Immature natural killer cell (primary cell): ENCODE measurements at regions not wholly inside any gene's neighbourhood (a gene's known extent, or its start where the extent isn't known, plus 50 kb on each side); places are given as distances from the start of the nearest gene placed in this dataset.
A peak's percentile ranks its signal among the peaks of the same experiment; 100 is the strongest.
"Not testable (repeated sequence)": the region's sequence is repeated elsewhere in the genome, so short reads cannot be mapped to it uniquely, and the experiment has no call there.

ENCODE experiments used
- DNase-seq, 3 donors: peaks; one replicate each; pipeline ENCODE4 v3.0.0; 2022; ENCODE audit warnings: mixed read lengths in 1 of 3
- H3K27ac Mint-ChIP-seq, 6 donors: one replicate each; pipeline ENCODE4 v1.8.0; 2020; ENCODE audit warnings: mixed read lengths in 6 of 6, mild to moderate bottlenecking in 5 of 6, inconsistent platforms in 4 of 6, moderate library complexity in 3 of 6
- H3K27me3 Mint-ChIP-seq, 3 donors: one replicate each; pipeline ENCODE4 v1.8.0; 2020 to 2021; ENCODE audit warnings: low read depth in 3 of 3, mild to moderate bottlenecking in 3 of 3, mixed read lengths in 3 of 3, moderate library complexity in 3 of 3, inconsistent platforms in 1 of 3
- H3K36me3 Mint-ChIP-seq, 3 donors: one replicate each; pipeline ENCODE4 v1.8.0; 2020; ENCODE audit warnings: mixed read lengths in 3 of 3, inconsistent platforms in 2 of 3, mild to moderate bottlenecking in 2 of 3
- H3K4me1 Mint-ChIP-seq, 2 donors: one replicate each; pipeline ENCODE4 v1.8.0; 2020; ENCODE audit warnings: inconsistent platforms in 2 of 2, mild to moderate bottlenecking in 2 of 2, mixed read lengths in 2 of 2, moderate library complexity in 1 of 2
- H3K4me3 Mint-ChIP-seq, 5 donors: one replicate each; pipeline ENCODE4 v1.8.0; 2020; ENCODE audit warnings: mild to moderate bottlenecking in 5 of 5, mixed read lengths in 5 of 5, inconsistent platforms in 3 of 5, moderate library complexity in 3 of 5
- H3K9me3 Mint-ChIP-seq, 6 donors: one replicate each; pipeline ENCODE4 v1.8.0; 2020; ENCODE audit warnings: mild to moderate bottlenecking in 6 of 6, mixed read lengths in 6 of 6, inconsistent platforms in 4 of 6, moderate library complexity in 3 of 6

DNA sequence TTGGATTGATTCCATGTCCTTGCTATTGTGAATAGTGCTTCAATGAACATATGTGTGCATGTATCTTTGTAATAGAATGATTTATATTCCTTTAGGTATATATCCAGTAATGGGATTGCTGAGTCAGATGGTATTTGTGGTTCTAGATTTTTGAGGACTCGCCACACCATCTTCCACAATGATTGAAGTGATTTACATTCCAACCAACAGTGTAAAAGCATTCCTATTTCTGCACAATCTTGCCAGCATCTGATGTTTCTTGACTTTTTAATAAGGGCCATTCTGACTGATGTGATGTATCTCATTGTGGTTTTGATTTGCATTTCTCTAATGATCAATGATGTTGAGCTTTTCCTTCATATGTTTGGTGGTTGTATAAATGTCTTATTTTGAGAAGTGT, 437.9 kb downstream of the IRX1 start:
- H3K27ac Mint-ChIP-seq, DNase-seq, H3K4me1 Mint-ChIP-seq, H3K27me3 Mint-ChIP-seq, H3K4me3 Mint-ChIP-seq: not testable (repeated sequence)
- H3K9me3 Mint-ChIP-seq: peaks cover 3 to 36% (median 10%) of the 10 kb centered on the region in 6 donors
- H3K36me3 Mint-ChIP-seq: peaks cover 6 to 23% (median 18%) of the 10 kb centered on the region in 3 donors

DNA sequence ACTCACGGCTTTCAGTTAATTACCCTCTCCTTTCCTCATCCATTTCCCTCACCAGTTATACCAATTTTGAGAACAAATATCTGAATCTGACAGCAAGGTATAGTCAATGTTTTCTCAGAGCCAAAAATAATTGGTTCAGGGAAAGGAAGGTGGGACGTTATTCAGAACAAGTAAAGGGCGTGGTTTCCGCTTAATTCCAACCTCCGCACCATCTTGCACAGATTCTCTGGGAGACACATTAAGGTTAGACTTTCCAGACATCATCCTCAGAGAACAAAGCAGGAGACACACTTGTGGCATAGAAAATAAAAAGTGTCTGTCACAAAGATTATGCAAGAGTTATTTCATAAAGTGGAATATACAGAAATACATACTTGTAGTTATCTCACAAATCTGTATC, 441.2 kb downstream of the IRX1 start:
- no peak overlapping the region for H3K4me3 Mint-ChIP-seq
- peaks cover 3 to 30% (median 29%) of the 10 kb centered on the region in 3 donors for H3K36me3 Mint-ChIP-seq
- H3K9me3 Mint-ChIP-seq: peaks cover 5 to 57% (median 18%) of the 10 kb centered on the region in 6 donors
- H3K4me1 Mint-ChIP-seq: peaks cover 29 to 32% of the 10 kb centered on the region in 2 donors
- DNase-seq: no peak
- H3K27ac Mint-ChIP-seq: peak overlapping the region in 1 of 6 donors; percentile 45
- H3K27me3 Mint-ChIP-seq: peaks cover 7 to 9% (median 7%) of the 10 kb centered on the region in 3 donors

DNA sequence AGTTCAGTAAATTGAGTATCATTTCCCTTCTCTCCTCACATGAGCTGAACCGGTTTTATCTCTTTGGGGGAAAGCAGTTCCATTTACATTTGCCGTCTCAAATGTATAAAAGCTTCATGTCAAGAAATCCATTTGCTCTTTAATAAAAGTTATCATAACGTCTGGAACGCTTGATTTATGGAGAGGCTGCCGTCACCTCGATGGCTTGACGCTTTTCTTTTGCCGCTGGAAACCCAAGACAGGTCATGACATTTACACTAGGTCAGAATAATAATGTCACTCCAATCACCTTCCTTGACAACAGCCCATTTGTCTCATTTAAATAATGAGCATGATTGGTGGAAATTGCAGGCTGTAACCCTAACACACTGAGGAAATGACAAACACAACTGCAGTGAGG, 443.4 kb downstream of the IRX1 start:
- Mint-ChIP-seq H3K4me3 (no peak overlapping the region), H3K36me3 (peaks cover 3 to 46% (median 34%) of the 10 kb centered on the region in 3 donors), H3K27me3 (peaks cover 6 to 7% (median 7%) of the 10 kb centered on the region in 3 donors)

DNA sequence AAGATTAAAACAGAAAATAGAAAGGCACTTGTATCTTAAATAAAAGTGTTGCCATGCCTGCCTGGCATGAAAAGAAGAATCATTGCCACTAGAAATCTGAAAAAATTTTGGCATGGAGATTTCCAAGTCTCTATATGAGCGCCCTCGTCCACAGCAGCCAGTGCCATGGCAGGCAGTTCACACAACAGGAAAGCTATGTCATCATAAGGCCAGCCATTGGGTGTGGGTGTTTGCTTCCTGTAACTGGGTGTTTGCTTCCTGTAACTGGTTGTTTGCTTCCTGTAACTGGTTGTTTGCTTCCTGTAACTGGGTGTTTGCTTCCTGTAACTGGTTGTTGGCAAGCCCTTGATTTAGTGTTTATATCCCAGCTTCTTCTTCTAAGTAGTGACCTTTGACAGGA, 446.7 kb downstream of the IRX1 start:
- Mint-ChIP-seq H3K4me3 (peak overlapping the region; percentile 63 to 78 (median 69)), H3K27ac (peak overlapping the region; percentile 77 to 96 (median 92)), H3K27me3 (peaks cover 3 to 10% (median 5%) of the 10 kb centered on the region in 3 donors), H3K36me3 (peaks cover 3 to 48% (median 35%) of the 10 kb centered on the region in 3 donors), H3K4me1 (peaks cover 51 to 53% of the 10 kb centered on the region in 2 donors), H3K9me3 (peaks cover 10 to 68% (median 25%) of the 10 kb centered on the region in 6 donors)
- peak; percentile 55 to 73 (median 66) for DNase-seq

More for the DNA sequence above, 443.4 kb downstream of the IRX1 start:
- no peak for DNase-seq
- H3K4me1 Mint-ChIP-seq: peaks cover 51 to 53% of the 10 kb centered on the region in 2 donors
- peak overlapping the region in 1 of 6 donors; percentile 21 for H3K27ac Mint-ChIP-seq
- peaks cover 10 to 73% (median 25%) of the 10 kb centered on the region in 6 donors for H3K9me3 Mint-ChIP-seq

DNA sequence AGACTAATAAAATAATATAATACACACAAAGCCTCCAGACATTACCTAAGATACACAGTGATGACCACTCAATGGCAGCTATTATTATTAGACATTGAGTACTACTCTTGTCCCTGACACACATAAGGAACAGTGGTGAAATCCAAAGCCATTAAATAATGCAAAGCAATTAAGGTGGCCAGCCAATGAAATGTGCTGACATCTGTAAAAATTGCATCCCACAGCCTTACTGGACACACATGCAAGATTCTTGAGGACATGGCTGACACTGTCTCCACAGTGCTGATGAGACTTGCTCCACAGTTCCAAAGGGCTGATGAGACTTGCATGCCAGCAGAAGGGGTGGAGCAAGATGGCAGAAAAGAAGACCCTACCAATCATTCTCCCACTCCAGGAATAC, 447.5 kb downstream of the IRX1 start:
- Mint-ChIP-seq H3K4me3 (peak overlapping the region; percentile 3 to 69 (median 63)), H3K9me3 (peaks cover 10 to 62% (median 25%) of the 10 kb centered on the region in 6 donors), H3K27me3 (peaks cover 3 to 11% (median 6%) of the 10 kb centered on the region in 3 donors), H3K4me1 (peaks cover 51 to 53% of the 10 kb centered on the region in 2 donors), H3K36me3 (peaks cover 3 to 41% (median 30%) of the 10 kb centered on the region in 3 donors), H3K27ac (peak overlapping the region in 5 of 6 donors; percentile 78 to 96 (median 93))
- DNase-seq: no peak

DNA sequence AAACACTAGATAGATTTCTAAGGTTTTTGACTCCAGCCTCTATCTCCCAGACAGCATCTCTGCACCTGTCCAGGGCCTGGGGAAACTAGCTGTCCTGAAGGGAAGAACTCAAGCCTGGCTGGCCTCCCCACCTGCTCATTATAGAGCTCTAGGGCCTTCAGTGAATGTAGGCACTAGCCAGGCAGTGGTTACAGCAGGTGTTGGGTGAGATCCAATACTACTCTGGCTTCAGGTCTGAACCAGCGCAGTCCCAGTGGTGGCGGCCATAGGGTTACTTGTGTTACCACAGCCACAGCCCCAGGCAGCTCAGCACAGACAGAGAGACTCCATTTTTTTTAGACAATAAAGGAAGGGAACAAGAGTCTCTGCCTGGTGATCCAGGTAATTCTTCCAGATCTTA, 449.2 kb downstream of the IRX1 start:
- peaks cover 3 to 13% (median 4%) of the 10 kb centered on the region in 3 donors for H3K27me3 Mint-ChIP-seq
- no peak for DNase-seq
- H3K4me3 Mint-ChIP-seq: no peak overlapping the region
- H3K36me3 Mint-ChIP-seq: peaks cover 0 to 35% (median 30%) of the 10 kb centered on the region in 3 donors
- peak overlapping the region in 2 of 6 donors; percentile 12 to 37 for H3K27ac Mint-ChIP-seq
- H3K9me3 Mint-ChIP-seq: peaks cover 10 to 49% (median 24%) of the 10 kb centered on the region in 6 donors
- H3K4me1 Mint-ChIP-seq: peaks cover 40 to 41% of the 10 kb centered on the region in 2 donors

DNA sequence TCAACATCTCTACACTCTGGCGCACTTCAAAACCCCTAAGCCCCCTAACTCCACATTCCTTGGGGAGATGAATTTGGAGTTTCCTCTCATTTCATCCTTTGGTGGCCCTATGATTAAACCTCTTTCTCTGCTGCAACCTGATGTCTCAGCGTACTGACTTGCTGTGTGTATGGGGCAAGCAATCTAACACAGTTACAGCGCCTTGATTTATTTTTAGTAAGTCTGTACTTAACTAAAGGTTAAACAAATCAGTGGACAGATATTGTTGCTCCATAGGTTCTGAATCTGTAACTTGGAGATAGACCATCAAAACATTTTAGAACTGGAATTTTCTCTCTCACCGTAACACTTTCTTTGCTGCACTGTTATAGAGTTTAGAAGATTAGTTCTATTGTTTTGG, 452.8 kb downstream of the IRX1 start:
- peaks cover 0 to 12% (median 10%) of the 10 kb centered on the region in 3 donors for H3K36me3 Mint-ChIP-seq

DNA sequence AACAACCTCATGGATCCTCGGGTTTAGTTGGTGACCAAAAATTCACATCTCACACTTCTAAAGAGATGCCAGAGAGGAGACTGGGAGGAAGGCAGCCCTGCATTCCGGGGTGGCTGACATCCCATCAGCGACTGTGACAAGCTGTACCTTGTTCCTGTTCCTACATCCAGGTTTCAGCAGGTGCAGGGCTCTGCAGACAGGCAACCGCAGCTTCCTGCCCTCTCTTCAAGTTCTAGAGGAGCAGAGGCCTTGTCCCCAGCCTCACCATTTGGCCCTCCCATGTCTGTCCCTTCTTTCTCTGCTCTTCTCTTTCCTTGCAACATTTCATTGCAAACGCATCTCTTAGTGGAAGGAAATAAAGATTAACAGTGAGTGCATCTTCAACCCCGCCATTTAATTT, 454.6 kb downstream of the IRX1 start:
- no peak overlapping the region for H3K4me3 Mint-ChIP-seq
- no peak overlapping the region for H3K27ac Mint-ChIP-seq
- H3K9me3 Mint-ChIP-seq: peaks cover 0 to 16% (median 7%) of the 10 kb centered on the region in 6 donors
- no peaks in the 10 kb centered on the region for H3K4me1 Mint-ChIP-seq
- H3K27me3 Mint-ChIP-seq: peaks cover 2 to 7% (median 4%) of the 10 kb centered on the region in 3 donors
- peaks cover 0 to 15% (median 7%) of the 10 kb centered on the region in 3 donors for H3K36me3 Mint-ChIP-seq
- DNase-seq: no peak

More for the DNA sequence above, 452.8 kb downstream of the IRX1 start:
- Mint-ChIP-seq H3K4me3 (no peak overlapping the region), H3K4me1 (peaks cover 6% of the 10 kb centered on the region in 2 donors), H3K27ac (no peak overlapping the region), H3K27me3 (peaks cover 0 to 8% (median 4%) of the 10 kb centered on the region in 3 donors), H3K9me3 (peaks cover 0 to 19% (median 8%) of the 10 kb centered on the region in 6 donors)
- DNase-seq: no peak

DNA sequence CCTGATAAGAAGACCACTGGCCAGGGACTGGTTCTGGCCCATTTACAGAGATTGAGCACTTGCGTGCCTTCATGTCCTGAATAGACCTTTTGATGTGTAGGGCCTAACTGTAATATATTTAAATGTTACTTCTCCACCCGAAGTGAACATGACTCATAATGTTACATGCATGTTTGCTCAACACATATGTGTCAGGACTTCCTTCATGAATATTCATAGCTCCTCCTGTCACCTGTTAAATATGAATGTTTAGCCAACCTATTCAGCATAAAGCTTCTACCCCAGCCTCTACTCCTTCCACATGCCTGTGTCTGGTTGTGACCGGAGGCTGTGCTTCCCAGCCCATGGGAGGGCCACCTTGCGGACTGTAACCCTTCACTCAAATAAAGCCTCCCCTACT, 457.5 kb downstream of the IRX1 start:
- no peak for DNase-seq
- Mint-ChIP-seq H3K27ac (no peak overlapping the region), H3K36me3 (peaks cover 0 to 20% (median 8%) of the 10 kb centered on the region in 3 donors)

DNA sequence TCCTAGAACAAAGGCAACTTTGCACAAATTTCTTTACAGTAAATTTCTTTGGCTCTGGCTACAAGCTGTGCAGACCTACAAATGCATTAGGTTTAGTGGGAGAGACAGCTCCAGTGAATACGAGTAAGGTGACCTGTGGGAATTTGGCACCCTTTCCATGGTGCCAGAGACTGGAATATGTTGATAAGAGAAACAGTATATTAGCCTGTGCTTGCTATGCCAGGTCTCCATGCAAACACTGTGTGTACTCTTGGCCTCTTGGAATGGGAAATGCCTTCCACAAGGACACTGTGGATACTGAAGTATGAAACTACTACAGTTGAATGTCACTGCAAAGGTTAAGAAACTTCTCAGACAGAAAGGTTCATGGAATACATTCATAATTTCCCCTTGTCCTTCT, 458.5 kb downstream of the IRX1 start:
- H3K4me1 Mint-ChIP-seq: no peaks in the 10 kb centered on the region
- peaks cover 0 to 6% (median 2%) of the 10 kb centered on the region in 3 donors for H3K27me3 Mint-ChIP-seq
- peaks cover 0 to 16% (median 8%) of the 10 kb centered on the region in 6 donors for H3K9me3 Mint-ChIP-seq
- H3K4me3 Mint-ChIP-seq: no peak overlapping the region
- no peak for DNase-seq
- peaks cover 0 to 20% (median 8%) of the 10 kb centered on the region in 3 donors for H3K36me3 Mint-ChIP-seq
- H3K27ac Mint-ChIP-seq: no peak overlapping the region

More for the DNA sequence above, 457.5 kb downstream of the IRX1 start:
- peaks cover 0 to 16% (median 8%) of the 10 kb centered on the region in 6 donors for H3K9me3 Mint-ChIP-seq
- H3K27me3 Mint-ChIP-seq: peaks cover 2 to 7% (median 2%) of the 10 kb centered on the region in 3 donors
- H3K4me3 Mint-ChIP-seq: no peak overlapping the region
- H3K4me1 Mint-ChIP-seq: no peaks in the 10 kb centered on the region

DNA sequence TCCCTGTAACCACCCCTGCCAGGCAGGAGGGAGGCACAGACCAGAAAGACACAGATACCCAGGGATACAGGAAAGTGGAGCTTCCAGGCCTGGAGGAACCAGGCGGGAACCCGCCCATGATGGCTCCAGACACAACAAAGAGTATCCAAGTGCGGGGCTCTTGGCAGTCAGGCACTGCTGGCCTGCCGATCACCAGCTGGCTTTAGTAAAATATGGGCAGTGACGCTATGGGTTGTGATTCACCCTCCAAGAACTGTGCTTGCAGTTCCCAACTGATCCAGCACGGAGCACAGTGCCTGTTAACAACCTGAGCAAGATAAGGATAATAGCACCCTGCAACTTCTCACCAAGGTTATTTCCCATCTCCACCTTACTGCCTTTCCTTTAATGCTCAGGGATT, 463.3 kb downstream of the IRX1 start:
- DNase-seq: no peak
- H3K27me3 Mint-ChIP-seq: peaks cover 2 to 11% (median 9%) of the 10 kb centered on the region in 3 donors
- H3K9me3 Mint-ChIP-seq: peaks cover 0 to 16% (median 7%) of the 10 kb centered on the region in 6 donors
- H3K36me3 Mint-ChIP-seq: peaks cover 0 to 24% (median 4%) of the 10 kb centered on the region in 3 donors
- no peaks in the 10 kb centered on the region for H3K4me1 Mint-ChIP-seq
- no peak overlapping the region for H3K27ac Mint-ChIP-seq
- no peak overlapping the region for H3K4me3 Mint-ChIP-seq

DNA sequence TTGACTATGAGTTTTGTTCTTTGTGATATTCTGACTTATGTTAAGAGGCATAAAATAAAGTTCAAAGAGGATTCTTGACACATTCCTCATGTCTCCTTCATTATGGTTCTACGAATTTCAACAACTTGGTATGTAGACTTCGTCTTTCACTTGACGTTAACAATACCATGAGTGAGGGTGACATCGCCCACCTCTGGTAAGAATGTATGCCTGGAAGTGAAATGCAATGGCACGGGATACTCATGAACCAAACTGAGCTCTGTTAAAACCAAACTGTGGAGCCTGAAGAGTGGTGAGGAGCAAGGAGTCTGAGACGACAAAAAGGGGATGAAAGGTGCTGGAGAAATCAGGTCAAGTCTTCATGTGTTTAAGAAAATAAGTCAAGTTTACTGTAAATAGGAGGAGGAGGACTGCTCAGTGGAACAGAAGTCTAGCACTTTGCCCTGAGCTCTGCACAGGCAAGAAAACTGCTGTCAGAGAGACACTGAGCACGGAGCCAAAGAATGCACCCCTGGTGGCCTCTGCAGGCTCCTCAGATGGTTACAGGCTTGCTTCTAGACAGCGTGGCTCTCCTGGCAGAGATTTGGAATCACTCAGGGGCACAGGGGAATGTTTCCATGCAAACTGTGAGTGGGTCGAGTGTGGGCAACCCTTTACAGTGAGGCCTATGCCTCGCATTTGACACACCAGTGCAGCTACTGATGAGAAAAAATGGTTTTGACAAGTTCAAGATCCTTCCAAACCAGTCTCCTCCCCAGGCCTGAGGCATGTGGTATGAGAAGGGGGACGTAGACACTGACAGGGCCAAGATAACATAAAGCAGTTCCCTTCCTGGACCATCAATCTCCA, 470.1 kb downstream of the IRX1 start:
- no peak for DNase-seq
- no peak overlapping the region for H3K27ac Mint-ChIP-seq
- H3K9me3 Mint-ChIP-seq: peaks cover 0 to 8% (median 0%) of the 10 kb centered on the region in 6 donors
- no peak overlapping the region for H3K4me3 Mint-ChIP-seq
- H3K27me3 Mint-ChIP-seq: peaks cover 0 to 4% (median 2%) of the 10 kb centered on the region in 3 donors
- H3K36me3 Mint-ChIP-seq: peaks cover 0 to 14% (median 0%) of the 10 kb centered on the region in 3 donors
- peaks cover 12 to 16% of the 10 kb centered on the region in 2 donors for H3K4me1 Mint-ChIP-seq

DNA sequence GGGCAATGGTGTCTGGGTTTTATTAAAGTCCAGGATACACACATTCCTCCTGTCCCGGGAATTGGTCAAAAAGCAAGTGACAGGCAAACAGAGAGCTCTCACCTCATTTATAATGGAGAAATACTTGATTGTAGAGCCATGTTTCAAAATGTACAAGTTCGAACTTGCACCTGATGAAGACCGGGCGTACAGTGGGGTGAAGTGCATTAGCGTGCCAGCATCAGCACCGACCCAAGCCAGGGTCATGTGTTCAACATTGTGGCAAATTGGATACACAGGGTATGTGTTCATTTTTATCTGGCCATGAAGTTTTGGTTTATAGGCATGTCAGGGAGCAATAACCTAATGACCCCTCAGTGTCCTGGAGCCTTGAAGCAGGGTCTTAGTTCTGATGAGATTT, 472.5 kb downstream of the IRX1 start:
- H3K27ac Mint-ChIP-seq: no peak overlapping the region
- no peak for DNase-seq
- peaks cover 0 to 7% (median 0%) of the 10 kb centered on the region in 6 donors for H3K9me3 Mint-ChIP-seq
- H3K4me3 Mint-ChIP-seq: no peak overlapping the region
- H3K36me3 Mint-ChIP-seq: peaks cover 0 to 10% (median 0%) of the 10 kb centered on the region in 3 donors
- peaks cover 0 to 6% (median 2%) of the 10 kb centered on the region in 3 donors for H3K27me3 Mint-ChIP-seq
- H3K4me1 Mint-ChIP-seq: peaks cover 12 to 16% of the 10 kb centered on the region in 2 donors

DNA sequence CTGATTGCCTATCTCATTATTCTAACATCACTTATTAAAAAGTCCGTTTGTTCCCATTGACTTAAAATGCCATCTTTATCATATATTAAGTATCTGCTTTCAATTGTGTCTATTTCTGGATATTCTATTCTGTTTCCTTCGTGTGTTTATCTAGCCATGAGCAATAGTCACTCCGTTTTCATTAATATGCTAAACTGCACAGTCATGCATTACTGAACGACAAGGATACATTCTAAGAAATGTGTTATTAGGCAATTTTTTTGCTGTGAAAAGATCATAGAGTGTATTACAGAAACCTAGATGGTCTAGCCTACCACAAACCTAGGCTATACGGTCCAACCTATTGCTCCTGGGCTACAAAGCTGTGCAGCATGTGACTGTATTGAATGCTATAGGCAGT, 482.9 kb downstream of the IRX1 start:
- Mint-ChIP-seq H3K4me1 (peaks cover 0 to 3% of the 10 kb centered on the region in 2 donors), H3K4me3 (no peak overlapping the region), H3K27ac (no peak overlapping the region), H3K36me3 (peaks cover 0 to 11% (median 0%) of the 10 kb centered on the region in 3 donors), H3K9me3 (peaks cover 0 to 11% (median 5%) of the 10 kb centered on the region in 6 donors), H3K27me3 (peaks cover 2 to 9% (median 2%) of the 10 kb centered on the region in 3 donors)
- no peak for DNase-seq
